ENCODE measurements at regions not wholly inside any gene's neighbourhood (a gene's known extent, or its start where the extent isn't known, plus 50 kb on each side); places are given as distances from the start of the nearest gene placed in this dataset.
"Not testable (repeated sequence)": the region's sequence is repeated elsewhere in the genome, so short reads cannot be mapped to it uniquely, and the experiment has no call there.

GRCh38 chr6:120447605-120448004, 886.7 kb downstream of the TBC1D32 start:
- Mint-ChIP-seq H3K9me3 (peaks cover 0 to 5% (median 4%) of the 10 kb centered on the region in 3 donors), H3K36me3 (no peaks in the 10 kb centered on the region), H3K27ac (no peak overlapping the region), H3K27me3 (no peaks in the 10 kb centered on the region), H3K4me3 (no peak overlapping the region), H3K4me1 (no peaks in the 10 kb centered on the region)
- no CpG with 5 or more reads among the region's 3 CpGs for WGBS (ENCODE audit: insufficient coverage)
- no peak overlapping the region for H3K4me3 ChIP-seq (ENCODE audit: control insufficient read depth in 1 of 2, extremely low read depth in 1 of 2, low read length in 1 of 2)
- no peaks in the 10 kb centered on the region for H3K4me1 ChIP-seq (ENCODE audit: control insufficient read depth in 1 of 2, extremely low read depth in 1 of 2, insufficient read depth in 2 of 2, low read length in 2 of 2)
- H3K9me3 ChIP-seq: no peaks in the 10 kb centered on the region
- no peaks in the 10 kb centered on the region for H3K36me3 ChIP-seq (ENCODE audit: control insufficient read depth in 2 of 2, extremely low read depth in 1 of 2, insufficient read depth in 1 of 2, low read length in 1 of 2)
- ChIA-PET CTCF (no interaction called here), POLR2A (no interaction called here)
- DNase-seq: no peak
- ATAC-seq (replicated peaks in 1 of 4): no peak
- no peaks in the 10 kb centered on the region for H3K27me3 ChIP-seq (replicated peaks in 1 of 2; ENCODE audit: control insufficient read depth in 2 of 2, extremely low read depth in 1 of 2, insufficient read depth in 2 of 2, low read length in 1 of 2)
- H3K27ac ChIP-seq (ENCODE audit: low read length): no peak overlapping the region

- H3K9me3 ChIP-seq; H3K36me3 Mint-ChIP-seq; CTCF ChIA-PET; H3K27me3 Mint-ChIP-seq; H3K4me1 Mint-ChIP-seq; DNase-seq; H3K4me3 Mint-ChIP-seq; ATAC-seq (replicated peaks in 1 of 4); H3K36me3 ChIP-seq (ENCODE audit: control insufficient read depth in 2 of 2, extremely low read depth in 1 of 2, insufficient read depth in 1 of 2, low read length in 1 of 2); POLR2A ChIA-PET; H3K27ac Mint-ChIP-seq; H3K4me3 ChIP-seq (ENCODE audit: control insufficient read depth in 1 of 2, extremely low read depth in 1 of 2, low read length in 1 of 2); H3K27ac ChIP-seq (ENCODE audit: low read length); H3K4me1 ChIP-seq (ENCODE audit: control insufficient read depth in 1 of 2, extremely low read depth in 1 of 2, insufficient read depth in 2 of 2, low read length in 2 of 2); H3K27me3 ChIP-seq (replicated peaks in 1 of 2; ENCODE audit: control insufficient read depth in 2 of 2, extremely low read depth in 1 of 2, insufficient read depth in 2 of 2, low read length in 1 of 2): not testable (repeated sequence)
- 74% methylated on average over 11 of the region's 11 CpGs for WGBS (ENCODE audit: insufficient coverage)
- peaks cover 7 to 15% (median 11%) of the 10 kb centered on the region in 3 donors for H3K9me3 Mint-ChIP-seq
These were observed 901.4 kb downstream of the TBC1D32 start for GRCh38 chr6:120432840-120433239.

GRCh38 chr6:120431841-120432240, 902.4 kb downstream of the TBC1D32 start:
- DNase-seq: no peak
- CTCF ChIA-PET: no interaction called here
- no peaks in the 10 kb centered on the region for H3K4me1 Mint-ChIP-seq

GRCh38 chr6:120411394-120411793, 922.9 kb downstream of the TBC1D32 start:
- ChIA-PET CTCF (no interaction called here), POLR2A (no interaction called here)
- no peaks in the 10 kb centered on the region for H3K36me3 Mint-ChIP-seq
- peaks cover 0 to 11% (median 6%) of the 10 kb centered on the region in 3 donors for H3K9me3 Mint-ChIP-seq
- no peaks in the 10 kb centered on the region for H3K4me1 Mint-ChIP-seq
- H3K27me3 Mint-ChIP-seq: no peaks in the 10 kb centered on the region
- Histone ChIP-seq H3K9me3 (no peaks in the 10 kb centered on the region), H3K27me3 (replicated peaks in 1 of 2; ENCODE audit: control insufficient read depth in 2 of 2, extremely low read depth in 1 of 2, insufficient read depth in 2 of 2, low read length in 1 of 2) (no peaks in the 10 kb centered on the region), H3K4me3 (ENCODE audit: control insufficient read depth in 1 of 2, extremely low read depth in 1 of 2, low read length in 1 of 2) (no peak overlapping the region), H3K4me1 (ENCODE audit: control insufficient read depth in 1 of 2, extremely low read depth in 1 of 2, insufficient read depth in 2 of 2, low read length in 2 of 2) (no peaks in the 10 kb centered on the region), H3K27ac (ENCODE audit: low read length) (no peak overlapping the region), H3K36me3 (ENCODE audit: control insufficient read depth in 2 of 2, extremely low read depth in 1 of 2, insufficient read depth in 1 of 2, low read length in 1 of 2) (no peaks in the 10 kb centered on the region)
- ATAC-seq (replicated peaks in 1 of 4) (no peak), DNase-seq (no peak)
- H3K4me3 Mint-ChIP-seq: no peak overlapping the region
- no CpG with 5 or more reads among the region's 3 CpGs for WGBS (ENCODE audit: insufficient coverage)
- H3K27ac Mint-ChIP-seq: no peak overlapping the region

More at GRCh38 chr6:120431841-120432240, 902.4 kb downstream of the TBC1D32 start:
- no peaks in the 10 kb centered on the region for H3K27me3 ChIP-seq (replicated peaks in 1 of 2; ENCODE audit: control insufficient read depth in 2 of 2, extremely low read depth in 1 of 2, insufficient read depth in 2 of 2, low read length in 1 of 2)
- H3K27ac ChIP-seq (ENCODE audit: low read length): no peak overlapping the region
- Mint-ChIP-seq H3K9me3 (peaks cover 7 to 15% (median 12%) of the 10 kb centered on the region in 3 donors), H3K27ac (no peak overlapping the region), H3K4me3 (no peak overlapping the region), H3K27me3 (no peaks in the 10 kb centered on the region), H3K36me3 (no peaks in the 10 kb centered on the region)
- no peak overlapping the region for H3K4me3 ChIP-seq (ENCODE audit: control insufficient read depth in 1 of 2, extremely low read depth in 1 of 2, low read length in 1 of 2)
- ATAC-seq (replicated peaks in 1 of 4): no peak
- POLR2A ChIA-PET: no interaction called here
- H3K4me1 ChIP-seq (ENCODE audit: control insufficient read depth in 1 of 2, extremely low read depth in 1 of 2, insufficient read depth in 2 of 2, low read length in 2 of 2): no peaks in the 10 kb centered on the region
- 96% methylated on average over 8 of the region's 11 CpGs for WGBS (ENCODE audit: insufficient coverage)
- no peaks in the 10 kb centered on the region for H3K36me3 ChIP-seq (ENCODE audit: control insufficient read depth in 2 of 2, extremely low read depth in 1 of 2, insufficient read depth in 1 of 2, low read length in 1 of 2)
- no peaks in the 10 kb centered on the region for H3K9me3 ChIP-seq

- Mint-ChIP-seq H3K4me1 (no peaks in the 10 kb centered on the region), H3K4me3 (no peak overlapping the region), H3K27me3 (no peaks in the 10 kb centered on the region), H3K27ac (no peak overlapping the region), H3K9me3 (peaks cover 0 to 11% (median 6%) of the 10 kb centered on the region in 3 donors), H3K36me3 (no peaks in the 10 kb centered on the region)
- Histone ChIP-seq H3K9me3 (no peaks in the 10 kb centered on the region), H3K4me1 (ENCODE audit: control insufficient read depth in 1 of 2, extremely low read depth in 1 of 2, insufficient read depth in 2 of 2, low read length in 2 of 2) (no peaks in the 10 kb centered on the region), H3K27ac (ENCODE audit: low read length) (no peak overlapping the region), H3K27me3 (replicated peaks in 1 of 2; ENCODE audit: control insufficient read depth in 2 of 2, extremely low read depth in 1 of 2, insufficient read depth in 2 of 2, low read length in 1 of 2) (no peaks in the 10 kb centered on the region), H3K4me3 (ENCODE audit: control insufficient read depth in 1 of 2, extremely low read depth in 1 of 2, low read length in 1 of 2) (no peak overlapping the region), H3K36me3 (ENCODE audit: control insufficient read depth in 2 of 2, extremely low read depth in 1 of 2, insufficient read depth in 1 of 2, low read length in 1 of 2) (no peaks in the 10 kb centered on the region)
- CTCF ChIA-PET: no interaction called here
- DNase-seq (no peak), ATAC-seq (replicated peaks in 1 of 4) (no peak)
- POLR2A ChIA-PET: no interaction called here
- no CpG with 5 or more reads among the region's 1 CpG for WGBS (ENCODE audit: insufficient coverage)
These were observed 923.7 kb downstream of the TBC1D32 start for GRCh38 chr6:120410586-120410985.

GRCh38 chr6:120407696-120408095, 926.6 kb downstream of the TBC1D32 start:
- H3K27ac Mint-ChIP-seq: no peak overlapping the region
- peaks cover 4 to 13% (median 13%) of the 10 kb centered on the region in 3 donors for H3K9me3 Mint-ChIP-seq
- no peaks in the 10 kb centered on the region for H3K27me3 Mint-ChIP-seq
- H3K36me3 Mint-ChIP-seq: no peaks in the 10 kb centered on the region
- DNase-seq (no peak), ATAC-seq (replicated peaks in 1 of 4) (no peak)
- no peaks in the 10 kb centered on the region for H3K4me1 Mint-ChIP-seq
- CTCF ChIA-PET: no interaction called here
- H3K4me3 Mint-ChIP-seq: no peak overlapping the region
- POLR2A ChIA-PET: no interaction called here
- Histone ChIP-seq H3K4me1 (ENCODE audit: control insufficient read depth in 1 of 2, extremely low read depth in 1 of 2, insufficient read depth in 2 of 2, low read length in 2 of 2) (no peaks in the 10 kb centered on the region), H3K4me3 (ENCODE audit: control insufficient read depth in 1 of 2, extremely low read depth in 1 of 2, low read length in 1 of 2) (no peak overlapping the region), H3K36me3 (ENCODE audit: control insufficient read depth in 2 of 2, extremely low read depth in 1 of 2, insufficient read depth in 1 of 2, low read length in 1 of 2) (no peaks in the 10 kb centered on the region), H3K27ac (ENCODE audit: low read length) (no peak overlapping the region), H3K9me3 (no peaks in the 10 kb centered on the region), H3K27me3 (replicated peaks in 1 of 2; ENCODE audit: control insufficient read depth in 2 of 2, extremely low read depth in 1 of 2, insufficient read depth in 2 of 2, low read length in 1 of 2) (no peaks in the 10 kb centered on the region)

- ChIA-PET POLR2A (no interaction called here), CTCF (no interaction called here)
- Mint-ChIP-seq H3K27ac (no peak overlapping the region), H3K9me3 (peaks cover 4 to 12% (median 12%) of the 10 kb centered on the region in 3 donors), H3K4me3 (no peak overlapping the region), H3K4me1 (no peaks in the 10 kb centered on the region), H3K27me3 (no peaks in the 10 kb centered on the region), H3K36me3 (no peaks in the 10 kb centered on the region)
- WGBS (ENCODE audit: insufficient coverage): no CpG with 5 or more reads among the region's 3 CpGs
- no peaks in the 10 kb centered on the region for H3K36me3 ChIP-seq (ENCODE audit: control insufficient read depth in 2 of 2, extremely low read depth in 1 of 2, insufficient read depth in 1 of 2, low read length in 1 of 2)
- DNase-seq (no peak), ATAC-seq (replicated peaks in 1 of 4) (no peak)
- H3K4me3 ChIP-seq (ENCODE audit: control insufficient read depth in 1 of 2, extremely low read depth in 1 of 2, low read length in 1 of 2): no peak overlapping the region
- no peak overlapping the region for H3K27ac ChIP-seq (ENCODE audit: low read length)
- H3K4me1 ChIP-seq (ENCODE audit: control insufficient read depth in 1 of 2, extremely low read depth in 1 of 2, insufficient read depth in 2 of 2, low read length in 2 of 2): no peaks in the 10 kb centered on the region
- H3K9me3 ChIP-seq: no peaks in the 10 kb centered on the region
- H3K27me3 ChIP-seq (replicated peaks in 1 of 2; ENCODE audit: control insufficient read depth in 2 of 2, extremely low read depth in 1 of 2, insufficient read depth in 2 of 2, low read length in 1 of 2): no peaks in the 10 kb centered on the region
These were observed 928.3 kb downstream of the TBC1D32 start for GRCh38 chr6:120405947-120406346.
